ENCODE measurements at regions not wholly inside any gene's neighbourhood (a gene's known extent, or its start where the extent isn't known, plus 50 kb on each side); places are given as distances from the start of the nearest gene placed in this dataset.

DNA sequence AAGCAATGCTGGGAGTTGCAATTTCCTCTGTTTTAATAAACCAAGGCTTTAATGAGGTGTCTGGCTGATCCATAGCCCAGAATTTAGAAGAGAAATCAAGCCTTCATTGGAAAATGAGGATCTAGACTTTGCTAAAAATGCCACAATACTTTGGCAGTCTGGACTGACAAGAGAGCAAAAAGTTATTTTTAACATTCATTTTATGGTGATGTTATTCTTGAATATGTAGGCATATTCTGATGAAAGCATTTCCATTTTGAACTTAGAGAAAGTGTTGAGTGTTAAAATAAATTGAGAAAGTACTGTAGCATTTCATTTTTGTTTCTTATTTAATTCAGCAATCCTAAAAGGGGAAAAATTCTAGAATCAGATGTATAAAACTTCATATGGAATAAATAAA is 151.8 kb upstream of the HNMT start:
- no peak for FAIRE-seq
- no peaks in the 10 kb centered on the region for H3K4me1 ChIP-seq (ENCODE audit: control insufficient read depth, insufficient read depth, low read length)
- H3K27me3 ChIP-seq (replicated peaks in 1 of 2; ENCODE audit: control insufficient read depth in 2 of 2, insufficient read depth in 2 of 2, low read length in 1 of 2), result no peaks in the 10 kb centered on the region
- POLR2A ChIA-PET, result no interaction called here
- H3K9ac ChIP-seq (ENCODE audit: control insufficient read depth, insufficient read depth, low read length), result no peak overlapping the region
- in situ Hi-C loops (cut with MboI), result no loop called here
- CTCF ChIA-PET, result no interaction called here
- DNase-seq (ENCODE audit: low read depth, low spot score), result no peak
- no peak overlapping the region for H3K4me3 ChIP-seq
- intact Hi-C loops (cut with micrococcal nuclease; ENCODE audit: unreplicated experiment), result no loop called here
- no peak overlapping the region for H2AFZ ChIP-seq (ENCODE audit: control insufficient read depth, low read depth, low read length)
- no peak overlapping the region for H3K4me2 ChIP-seq (ENCODE audit: control insufficient read depth, insufficient read depth)
- H4K20me1 ChIP-seq (ENCODE audit: control insufficient read depth, insufficient read depth), result no peaks in the 10 kb centered on the region
- no peak overlapping the region for H3K27ac ChIP-seq (ENCODE audit: control insufficient read depth, insufficient read depth)
- ATAC-seq, result no peak
- H3K9me3 ChIP-seq (replicated peaks; ENCODE audit: control insufficient read depth, insufficient read depth, low read length), result no peaks in the 10 kb centered on the region; the same call in 2 of the 3 replicates
- H3K79me2 ChIP-seq (ENCODE audit: control insufficient read depth, insufficient read depth, low read length), result no peaks in the 10 kb centered on the region
- RAD21 ChIA-PET (ENCODE audit: unreplicated experiment), result no interaction called here
- TF ChIP-seq KAT2A (conservative IDR thresholded peaks at IDR 0.05; ENCODE audit: control insufficient read depth, low read depth, low read length), result no peak
- no peak for TF ChIP-seq PAX8 (IDR thresholded peaks at IDR 0.05)
- no peak for TF ChIP-seq PKNOX1 (IDR thresholded peaks at IDR 0.05)
- TF ChIP-seq CBX3 (IDR thresholded peaks at IDR 0.05; ENCODE audit: borderline replicate concordance, low read depth), result no peak
- TF ChIP-seq ZBTB11 (CRISPR knock-in tag; IDR thresholded peaks at IDR 0.05), result no peak
- TF ChIP-seq, protein P1, sequence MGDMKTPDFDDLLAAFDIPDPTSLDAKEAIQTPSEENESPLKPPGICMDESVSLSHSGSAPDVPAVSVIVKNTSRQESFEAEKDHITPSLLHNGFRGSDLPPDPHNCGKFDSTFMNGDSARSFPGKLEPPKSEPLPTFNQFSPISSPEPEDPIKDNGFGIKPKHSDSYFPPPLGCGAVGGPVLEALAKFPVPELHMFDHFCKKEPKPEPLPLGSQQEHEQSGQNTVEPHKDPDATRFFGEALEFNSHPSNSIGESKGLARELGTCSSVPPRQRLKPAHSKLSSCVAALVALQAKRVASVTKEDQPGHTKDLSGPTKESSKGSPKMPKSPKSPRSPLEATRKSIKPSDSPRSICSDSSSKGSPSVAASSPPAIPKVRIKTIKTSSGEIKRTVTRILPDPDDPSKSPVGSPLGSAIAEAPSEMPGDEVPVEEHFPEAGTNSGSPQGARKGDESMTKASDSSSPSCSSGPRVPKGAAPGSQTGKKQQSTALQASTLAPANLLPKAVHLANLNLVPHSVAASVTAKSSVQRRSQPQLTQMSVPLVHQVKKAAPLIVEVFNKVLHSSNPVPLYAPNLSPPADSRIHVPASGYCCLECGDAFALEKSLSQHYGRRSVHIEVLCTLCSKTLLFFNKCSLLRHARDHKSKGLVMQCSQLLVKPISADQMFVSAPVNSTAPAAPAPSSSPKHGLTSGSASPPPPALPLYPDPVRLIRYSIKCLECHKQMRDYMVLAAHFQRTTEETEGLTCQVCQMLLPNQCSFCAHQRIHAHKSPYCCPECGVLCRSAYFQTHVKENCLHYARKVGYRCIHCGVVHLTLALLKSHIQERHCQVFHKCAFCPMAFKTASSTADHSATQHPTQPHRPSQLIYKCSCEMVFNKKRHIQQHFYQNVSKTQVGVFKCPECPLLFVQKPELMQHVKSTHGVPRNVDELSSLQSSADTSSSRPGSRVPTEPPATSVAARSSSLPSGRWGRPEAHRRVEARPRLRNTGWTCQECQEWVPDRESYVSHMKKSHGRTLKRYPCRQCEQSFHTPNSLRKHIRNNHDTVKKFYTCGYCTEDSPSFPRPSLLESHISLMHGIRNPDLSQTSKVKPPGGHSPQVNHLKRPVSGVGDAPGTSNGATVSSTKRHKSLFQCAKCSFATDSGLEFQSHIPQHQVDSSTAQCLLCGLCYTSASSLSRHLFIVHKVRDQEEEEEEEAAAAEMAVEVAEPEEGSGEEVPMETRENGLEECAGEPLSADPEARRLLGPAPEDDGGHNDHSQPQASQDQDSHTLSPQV (IDR thresholded peaks at IDR 0.05), result no peak
- no peak for TF ChIP-seq TCF7 (IDR thresholded peaks at IDR 0.05; ENCODE audit: borderline replicate concordance)
- TF ChIP-seq SMAD5 (IDR thresholded peaks at IDR 0.05; ENCODE audit: low read depth), result no peak
- no peak for TF ChIP-seq CBFB (IDR thresholded peaks at IDR 0.05; ENCODE audit: low read depth)
- TF ChIP-seq SREBF2 (IDR thresholded peaks at IDR 0.05; ENCODE audit: low read length), result no peak
- TF ChIP-seq RAD21 (IDR thresholded peaks at IDR 0.05; ENCODE audit: insufficient read depth, low read depth, low read length), result no peak
- TF ChIP-seq JUND (IDR thresholded peaks at IDR 0.05; ENCODE audit: low read depth, low read length), result no peak
- no peak for TF ChIP-seq GABPA (IDR thresholded peaks at IDR 0.05; ENCODE audit: low read depth)
- no peak for TF ChIP-seq HDAC6 (IDR thresholded peaks at IDR 0.05; ENCODE audit: unreplicated experiment)
- no TSS peak for BruUV-seq (replicated peaks)
- SMC1A ChIA-PET (ENCODE audit: uncharacterized antibody, unreplicated experiment), result no interaction called here
- no peaks in the 10 kb centered on the region for H3K36me3 ChIP-seq (ENCODE audit: control insufficient read depth in 2 of 2, insufficient read depth in 2 of 2, low read length in 1 of 2)
